ENCODE measurements at regions not wholly inside any gene's neighbourhood (a gene's known extent, or its start where the extent isn't known, plus 50 kb on each side); places are given as distances from the start of the nearest gene placed in this dataset.

GRCh38 chr2:8617048-8617447 is 64.8 kb upstream of the ID2 start:
- TF ChIP-seq POLR2AphosphoS5 (IDR thresholded peaks at IDR 0.05; ENCODE audit: low read depth, low read length) (no peak), SIN3A (IDR thresholded peaks at IDR 0.05; ENCODE audit: borderline replicate concordance, insufficient read depth, low read length) (no peak)
